ENCODE measurements at regions not wholly inside any gene's neighbourhood (a gene's known extent, or its start where the extent isn't known, plus 50 kb on each side); places are given as distances from the start of the nearest gene placed in this dataset.

- TF ChIP-seq GATA2 (IDR thresholded peaks at IDR 0.05; ENCODE audit: low read depth, low read length) (peak; percentile 68), GATA3 (IDR thresholded peaks at IDR 0.05; ENCODE audit: low read depth, low read length) (peak; percentile 92)
Observed at GRCh38 chr13:103812558-103812957, 746.3 kb upstream of the SLC10A2 start.

All from SH-SY5Y (cell line).